ENCODE measurements at regions not wholly inside any gene's neighbourhood (a gene's known extent, or its start where the extent isn't known, plus 50 kb on each side); places are given as distances from the start of the nearest gene placed in this dataset.

GRCh38 chrX:40258909-40259308, 161.2 kb upstream of the BCOR start:
- 38% methylated on average over 6 of the region's 6 CpGs for WGBS (ENCODE audit: low lambda C conversion rate)
- ChIA-PET POLR2A (no interaction called here), CTCF (interaction anchor here (1.2 to 2.1 kb wide), 2 partner anchors 9 to 14 kb away, joined by 5 read pairs; no protein-coding TSS in a partner anchor)
- no peaks in the 10 kb centered on the region for H3K79me2 ChIP-seq (ENCODE audit: insufficient read depth)
- no peak overlapping the region for H3K27ac ChIP-seq (ENCODE audit: low read depth in 2 of 2, low read length in 1 of 2)
- H3K9me3 ChIP-seq, result no peaks in the 10 kb centered on the region
- no peaks in the 10 kb centered on the region; the same call in 1 of the 2 replicates for H3K27me3 ChIP-seq (ENCODE audit: insufficient read depth)
- H4K20me1 ChIP-seq (ENCODE audit: insufficient read depth), result no peaks in the 10 kb centered on the region
- H3K9ac ChIP-seq, result no peak overlapping the region
- no peaks in the 10 kb centered on the region for H3K9me2 ChIP-seq
- no peak for DNase-seq
- H3K4me2 ChIP-seq, result no peak overlapping the region
- no peak for TF ChIP-seq RCOR1 (IDR thresholded peaks at IDR 0.05; ENCODE audit: low read length)
- TF ChIP-seq FOSL2 (IDR thresholded peaks at IDR 0.05; ENCODE audit: borderline replicate concordance, low read depth), result no peak
- no peak for TF ChIP-seq FOXJ3 (CRISPR knock-in tag; IDR thresholded peaks at IDR 0.05)
- no peak for TF ChIP-seq MEF2A (IDR thresholded peaks at IDR 0.05; ENCODE audit: borderline replicate concordance, low read depth)
- TF ChIP-seq PBX3 (IDR thresholded peaks at IDR 0.05), result no peak
- no peak for TF ChIP-seq NRF1 (IDR thresholded peaks at IDR 0.05; ENCODE audit: low read depth, low read length)
- TF ChIP-seq RXRA (IDR thresholded peaks at IDR 0.05; ENCODE audit: borderline replicate concordance, low read depth), result no peak
- no peak for TF ChIP-seq SIN3A (IDR thresholded peaks at IDR 0.05; ENCODE audit: borderline replicate concordance, low read depth, low read length)
- TF ChIP-seq EP300 (IDR thresholded peaks at IDR 0.05; ENCODE audit: borderline replicate concordance in 1 of 2, low read depth in 1 of 2, low read length in 1 of 2), result no peak
- TF ChIP-seq CTCF (IDR thresholded peaks at IDR 0.05), result no peak
- TF ChIP-seq SMC3 (IDR thresholded peaks at IDR 0.05; ENCODE audit: low read depth, low read length), result no peak
- TF ChIP-seq JUND (IDR thresholded peaks at IDR 0.05), result no peak
- TF ChIP-seq FOXM1 (IDR thresholded peaks at IDR 0.05; ENCODE audit: low read depth), result no peak
- H3F3A ChIP-seq (replicated peaks; ENCODE audit: insufficient read depth), result no peaks in the 10 kb centered on the region
- H3K4me1 ChIP-seq (ENCODE audit: control insufficient read depth in 1 of 2, insufficient read depth in 2 of 2, low read depth in 1 of 2, low read length in 1 of 2), result peaks cover 0 to 15% of the 10 kb centered on the region in 2 experiments; a peak in 1 of 4 replicates
- H2AFZ ChIP-seq (ENCODE audit: low read depth), result no peak overlapping the region
- no peaks in the 10 kb centered on the region for H3K36me3 ChIP-seq (replicated peaks in 1 of 2; ENCODE audit: control insufficient read depth in 1 of 2, insufficient read depth in 2 of 2, low read length in 1 of 2)
- no peak overlapping the region for H3K4me3 ChIP-seq (ENCODE audit: low read depth in 2 of 2, low read length in 1 of 2)

GRCh38 chrX:40253771-40254170, 156.0 kb upstream of the BCOR start:
- peaks cover 0 to under 1% of the 10 kb centered on the region in 2 experiments; a peak in 1 of 4 replicates for H3K4me1 ChIP-seq (ENCODE audit: control insufficient read depth in 1 of 2, insufficient read depth in 2 of 2, low read depth in 1 of 2, low read length in 1 of 2)
- no peaks in the 10 kb centered on the region for H3F3A ChIP-seq (replicated peaks; ENCODE audit: insufficient read depth)
- H3K9me3 ChIP-seq, result no peaks in the 10 kb centered on the region
- ChIA-PET POLR2A (no interaction called here), CTCF (no interaction called here)
- 25% methylated on average over 1 of the region's 5 CpGs for WGBS (ENCODE audit: low lambda C conversion rate)
- no peaks in the 10 kb centered on the region for H4K20me1 ChIP-seq (ENCODE audit: insufficient read depth)
- no peak overlapping the region for H3K9ac ChIP-seq
- H3K79me2 ChIP-seq (ENCODE audit: insufficient read depth), result no peaks in the 10 kb centered on the region
- no peak overlapping the region for H3K4me3 ChIP-seq (ENCODE audit: low read depth in 2 of 2, low read length in 1 of 2)
- H3K4me2 ChIP-seq, result no peak overlapping the region
- no peaks in the 10 kb centered on the region; the same call in 1 of the 2 replicates for H3K27me3 ChIP-seq (ENCODE audit: insufficient read depth)
- H2AFZ ChIP-seq (ENCODE audit: low read depth), result no peak overlapping the region
- DNase-seq, result no peak
- no peaks in the 10 kb centered on the region for H3K36me3 ChIP-seq (replicated peaks in 1 of 2; ENCODE audit: control insufficient read depth in 1 of 2, insufficient read depth in 2 of 2, low read length in 1 of 2)
- H3K27ac ChIP-seq (ENCODE audit: low read depth in 2 of 2, low read length in 1 of 2), result no peak overlapping the region
- H3K9me2 ChIP-seq, result no peaks in the 10 kb centered on the region
- no peak for TF ChIP-seq RXRA (IDR thresholded peaks at IDR 0.05; ENCODE audit: borderline replicate concordance, low read depth)
- TF ChIP-seq FOSL2 (IDR thresholded peaks at IDR 0.05; ENCODE audit: borderline replicate concordance, low read depth), result no peak
- TF ChIP-seq CTCF (IDR thresholded peaks at IDR 0.05), result no peak
- TF ChIP-seq GATA2 (CRISPR knock-in tag; IDR thresholded peaks at IDR 0.05), result no peak
- no peak for TF ChIP-seq ELF1 (IDR thresholded peaks at IDR 0.05)
- TF ChIP-seq POLR2AphosphoS5 (IDR thresholded peaks at IDR 0.05; ENCODE audit: low read depth, low read length), result no peak
- TF ChIP-seq REST (IDR thresholded peaks at IDR 0.05; ENCODE audit: low read depth, low read length), result no peak
- TF ChIP-seq SIN3A (IDR thresholded peaks at IDR 0.05; ENCODE audit: borderline replicate concordance, low read depth, low read length), result no peak
- no peak for TF ChIP-seq RFX5 (IDR thresholded peaks at IDR 0.05; ENCODE audit: low read length)
- no peak for TF ChIP-seq MEF2A (IDR thresholded peaks at IDR 0.05; ENCODE audit: borderline replicate concordance, low read depth)

Data from SK-N-SH (cell line).